Endothelial cell (in vitro differentiated cells): ENCODE measurements at regions not wholly inside any gene's neighbourhood (a gene's known extent, or its start where the extent isn't known, plus 50 kb on each side); places are given as distances from the start of the nearest gene placed in this dataset.

Source experiments
- DNase-seq: peaks from one replicate; pipeline ENCODE4 v3.0.0; 2021; ENCODE audit warnings: low spot score
- H3K27ac Mint-ChIP-seq: one replicate; pipeline ENCODE4 v1.8.0; 2021; ENCODE audit warnings: mixed read lengths, inconsistent platforms; ENCODE audit not compliant: unreplicated experiment
- H3K27me3 Mint-ChIP-seq: one replicate; pipeline ENCODE4 v1.8.0; 2021; ENCODE audit warnings: mild to moderate bottlenecking, moderate library complexity, mixed read lengths, inconsistent platforms; ENCODE audit not compliant: unreplicated experiment
- H3K36me3 Mint-ChIP-seq: one replicate; pipeline ENCODE4 v1.8.0; 2021; ENCODE audit warnings: mild to moderate bottlenecking, low read depth, mixed read lengths, inconsistent platforms; ENCODE audit not compliant: unreplicated experiment
- H3K4me1 Mint-ChIP-seq: one replicate; pipeline ENCODE4 v1.8.0; 2021; ENCODE audit warnings: mild to moderate bottlenecking, mixed read lengths, inconsistent platforms; ENCODE audit not compliant: unreplicated experiment
- H3K4me3 Mint-ChIP-seq: one replicate; pipeline ENCODE4 v1.8.0; 2021; ENCODE audit warnings: mild to moderate bottlenecking, mixed read lengths, inconsistent platforms; ENCODE audit not compliant: unreplicated experiment
- H3K9me3 Mint-ChIP-seq: one replicate; pipeline ENCODE4 v1.8.0; 2021; ENCODE audit warnings: mixed read lengths, inconsistent platforms; ENCODE audit not compliant: unreplicated experiment
- TF ChIP-seq, protein P1 (sequence below): fragments of 200-600 bp; sonication (generic); IDR thresholded peaks from one replicate; pipeline ENCODE4 v1.5.0; 2021; ENCODE audit warnings: antibody characterized with exemption; ENCODE audit not compliant: unreplicated experiment

DNA sequence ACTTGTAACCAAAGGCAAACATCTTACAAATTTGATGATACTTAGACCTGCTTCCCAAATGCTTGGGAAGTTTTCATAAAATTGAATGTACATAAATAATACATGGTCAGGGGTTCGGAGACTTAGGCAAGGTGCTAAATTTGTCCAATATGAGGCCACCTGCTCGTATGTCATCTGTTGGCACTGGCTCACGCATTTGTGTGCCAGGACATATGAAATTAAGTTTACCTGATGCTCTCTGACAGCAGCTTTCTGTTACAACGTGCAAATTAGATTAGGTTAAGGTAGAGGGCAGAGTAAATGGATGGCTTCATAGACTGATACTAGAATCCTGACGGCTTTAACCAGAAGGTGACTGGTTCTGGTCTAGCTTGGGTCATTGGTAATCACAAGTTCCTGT is 970.3 kb upstream of the RBFOX1 start:
- Mint-ChIP-seq H3K27me3 (no peaks in the 10 kb centered on the region), H3K36me3 (no peaks in the 10 kb centered on the region), H3K27ac (no peak overlapping the region), H3K9me3 (no peaks in the 10 kb centered on the region), H3K4me1 (no peaks in the 10 kb centered on the region), H3K4me3 (no peak overlapping the region)
- TF ChIP-seq, protein P1, sequence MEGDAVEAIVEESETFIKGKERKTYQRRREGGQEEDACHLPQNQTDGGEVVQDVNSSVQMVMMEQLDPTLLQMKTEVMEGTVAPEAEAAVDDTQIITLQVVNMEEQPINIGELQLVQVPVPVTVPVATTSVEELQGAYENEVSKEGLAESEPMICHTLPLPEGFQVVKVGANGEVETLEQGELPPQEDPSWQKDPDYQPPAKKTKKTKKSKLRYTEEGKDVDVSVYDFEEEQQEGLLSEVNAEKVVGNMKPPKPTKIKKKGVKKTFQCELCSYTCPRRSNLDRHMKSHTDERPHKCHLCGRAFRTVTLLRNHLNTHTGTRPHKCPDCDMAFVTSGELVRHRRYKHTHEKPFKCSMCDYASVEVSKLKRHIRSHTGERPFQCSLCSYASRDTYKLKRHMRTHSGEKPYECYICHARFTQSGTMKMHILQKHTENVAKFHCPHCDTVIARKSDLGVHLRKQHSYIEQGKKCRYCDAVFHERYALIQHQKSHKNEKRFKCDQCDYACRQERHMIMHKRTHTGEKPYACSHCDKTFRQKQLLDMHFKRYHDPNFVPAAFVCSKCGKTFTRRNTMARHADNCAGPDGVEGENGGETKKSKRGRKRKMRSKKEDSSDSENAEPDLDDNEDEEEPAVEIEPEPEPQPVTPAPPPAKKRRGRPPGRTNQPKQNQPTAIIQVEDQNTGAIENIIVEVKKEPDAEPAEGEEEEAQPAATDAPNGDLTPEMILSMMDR = no peak
- DNase-seq = no peak

DNA sequence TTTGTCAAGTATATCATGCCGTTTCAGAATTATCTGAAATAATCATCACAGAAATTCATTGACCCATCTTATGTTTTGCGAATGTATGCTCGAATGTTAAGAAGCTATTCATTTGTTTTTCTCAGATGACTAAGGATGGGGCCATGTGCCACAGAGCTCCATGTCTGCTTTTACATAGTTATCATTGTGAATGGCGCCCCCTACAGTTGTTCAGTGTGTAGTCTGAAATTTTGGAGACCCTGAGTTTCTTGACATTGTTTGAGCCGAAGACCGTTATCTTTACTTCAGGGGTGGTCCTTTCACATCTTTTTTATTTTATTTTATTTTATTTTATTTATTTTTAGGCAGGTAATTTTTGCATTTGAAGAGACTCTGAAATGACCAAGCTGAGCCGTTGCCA is 972.0 kb upstream of the RBFOX1 start:
- peaks cover 3% of the 10 kb centered on the region for H3K4me1 Mint-ChIP-seq
- H3K27me3 Mint-ChIP-seq = no peaks in the 10 kb centered on the region
- no peaks in the 10 kb centered on the region for H3K9me3 Mint-ChIP-seq
- H3K27ac Mint-ChIP-seq = no peak overlapping the region
- TF ChIP-seq, protein P1 = peak; percentile 37
- no peak overlapping the region for H3K4me3 Mint-ChIP-seq
- no peak for DNase-seq
- no peaks in the 10 kb centered on the region for H3K36me3 Mint-ChIP-seq

DNA sequence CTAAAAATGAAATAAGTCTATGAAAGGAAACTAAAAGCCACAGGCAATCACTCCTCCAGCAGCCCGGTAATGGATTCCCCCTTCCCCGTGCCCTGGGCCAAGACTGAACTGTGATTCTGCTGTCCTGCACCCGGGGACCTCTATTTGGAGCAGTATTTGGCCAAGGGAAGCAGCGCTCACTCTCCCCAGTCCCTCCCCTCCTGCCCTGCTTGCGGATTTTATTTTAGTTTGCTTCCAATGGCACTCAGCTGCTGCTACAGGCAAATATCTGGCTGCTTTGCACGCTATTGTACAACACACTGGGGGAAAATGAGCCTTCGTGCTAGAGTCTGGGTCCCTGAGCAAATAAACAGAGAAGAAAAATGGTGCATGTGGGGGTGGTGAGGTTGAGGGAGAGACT is 975.7 kb upstream of the RBFOX1 start:
- Mint-ChIP-seq H3K36me3 (no peaks in the 10 kb centered on the region), H3K27ac (no peak overlapping the region), H3K27me3 (no peaks in the 10 kb centered on the region), H3K4me1 (peaks cover 5% of the 10 kb centered on the region), H3K9me3 (no peaks in the 10 kb centered on the region), H3K4me3 (no peak overlapping the region)
- DNase-seq = no peak
- TF ChIP-seq, protein P1 = no peak

DNA sequence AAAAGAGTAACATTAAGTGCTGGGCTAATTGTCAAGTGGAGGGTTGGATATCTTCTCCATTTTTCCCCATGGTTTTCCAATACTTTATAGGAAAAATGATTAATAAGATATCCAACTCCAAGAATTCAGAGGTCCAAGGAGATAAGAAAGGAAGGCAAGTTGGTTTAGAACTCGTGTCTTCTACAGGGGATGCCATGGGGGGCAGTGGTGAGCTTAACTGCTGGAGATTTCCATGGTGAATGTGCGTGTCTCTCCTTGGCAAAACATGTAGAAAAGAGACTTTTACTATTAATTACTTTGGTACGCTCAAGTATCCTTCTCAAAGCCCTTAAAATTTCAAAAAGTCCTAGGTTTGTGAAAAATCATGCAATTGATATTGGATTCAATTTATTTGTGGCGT is 982.9 kb upstream of the RBFOX1 start:
- H3K27ac Mint-ChIP-seq = no peak overlapping the region
- H3K4me1 Mint-ChIP-seq = peaks cover 5% of the 10 kb centered on the region
- no peaks in the 10 kb centered on the region for H3K9me3 Mint-ChIP-seq
- no peak overlapping the region for H3K4me3 Mint-ChIP-seq
- H3K27me3 Mint-ChIP-seq = no peaks in the 10 kb centered on the region
- no peak for DNase-seq
- TF ChIP-seq, protein P1 = no peak
- no peaks in the 10 kb centered on the region for H3K36me3 Mint-ChIP-seq

DNA sequence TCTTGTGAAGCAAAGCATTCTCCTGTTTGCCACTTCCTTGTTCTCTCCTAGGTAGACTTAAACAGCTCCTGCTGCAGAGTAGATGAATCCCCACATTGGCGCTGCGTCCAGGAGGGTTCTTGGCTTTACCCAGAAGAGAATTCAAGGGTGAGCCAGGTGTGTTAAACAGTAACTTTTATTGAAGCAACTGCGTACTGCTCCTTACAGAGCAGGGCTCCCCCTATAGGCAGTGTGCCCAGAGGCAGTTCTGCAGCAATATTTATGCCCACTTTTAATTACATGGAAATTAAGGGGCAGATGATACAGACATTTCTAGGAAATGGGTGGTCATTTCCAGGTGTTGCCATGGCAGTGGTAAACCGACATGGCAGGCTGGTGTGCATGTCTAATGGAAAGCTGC is 987.6 kb upstream of the RBFOX1 start:
- no peak for DNase-seq
- no peaks in the 10 kb centered on the region for H3K9me3 Mint-ChIP-seq
- no peaks in the 10 kb centered on the region for H3K27me3 Mint-ChIP-seq
- no peak overlapping the region for H3K4me3 Mint-ChIP-seq
- H3K4me1 Mint-ChIP-seq = peaks cover 5% of the 10 kb centered on the region
- TF ChIP-seq, protein P1 = no peak
- H3K27ac Mint-ChIP-seq = no peak overlapping the region
- no peaks in the 10 kb centered on the region for H3K36me3 Mint-ChIP-seq
